HG02870 (cell line): ENCODE measurements at regions not wholly inside any gene's neighbourhood (a gene's known extent, or its start where the extent isn't known, plus 50 kb on each side); places are given as distances from the start of the nearest gene placed in this dataset.

Experiments used
- ATAC-seq: cut with Tn5 transposase; IDR thresholded peaks from one replicate; pipeline ENCODE4 v1.9.1; 2021; ENCODE audit warnings: mild to moderate bottlenecking, moderate library complexity; ENCODE audit not compliant: unreplicated experiment

DNA sequence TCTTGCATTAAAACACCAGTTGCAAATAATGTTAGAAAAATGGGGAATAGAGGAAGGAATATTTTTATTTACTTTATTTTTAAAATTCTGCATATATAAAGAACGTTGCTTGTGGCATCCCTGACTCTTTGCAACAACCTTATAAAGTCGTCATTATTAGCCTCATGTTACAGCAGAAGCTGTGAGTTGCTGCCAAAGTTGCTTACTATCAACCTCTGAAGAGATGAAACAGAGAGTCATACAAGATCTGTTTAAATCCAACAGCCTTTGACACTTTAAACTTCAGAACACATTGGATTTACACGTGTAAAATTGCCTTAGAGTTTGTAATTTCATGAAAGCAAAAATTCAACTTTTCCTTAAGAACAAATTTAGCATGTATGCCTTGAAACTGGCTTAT lies 221.9 kb downstream of the MRPL39 start:
- no peak for ATAC-seq

DNA sequence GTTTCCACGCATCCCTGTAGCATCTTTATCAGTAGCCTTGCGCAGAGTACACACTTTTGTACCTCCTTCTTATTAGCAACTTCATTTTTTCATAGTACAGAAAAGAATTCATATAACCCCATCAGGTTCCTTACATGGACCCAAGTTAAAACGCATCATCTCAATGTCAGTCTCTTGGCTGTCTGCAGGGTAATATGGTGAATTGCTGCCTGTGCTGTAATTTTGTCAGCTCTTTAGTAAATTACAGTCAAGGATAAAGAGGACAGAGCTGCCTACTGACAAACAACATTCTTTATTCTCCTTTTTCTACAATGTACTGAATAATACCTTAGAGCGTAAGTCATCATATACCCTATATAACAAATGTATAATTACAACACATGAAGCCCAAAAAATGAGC lies 222.5 kb downstream of the MRPL39 start:
- ATAC-seq = no peak

DNA sequence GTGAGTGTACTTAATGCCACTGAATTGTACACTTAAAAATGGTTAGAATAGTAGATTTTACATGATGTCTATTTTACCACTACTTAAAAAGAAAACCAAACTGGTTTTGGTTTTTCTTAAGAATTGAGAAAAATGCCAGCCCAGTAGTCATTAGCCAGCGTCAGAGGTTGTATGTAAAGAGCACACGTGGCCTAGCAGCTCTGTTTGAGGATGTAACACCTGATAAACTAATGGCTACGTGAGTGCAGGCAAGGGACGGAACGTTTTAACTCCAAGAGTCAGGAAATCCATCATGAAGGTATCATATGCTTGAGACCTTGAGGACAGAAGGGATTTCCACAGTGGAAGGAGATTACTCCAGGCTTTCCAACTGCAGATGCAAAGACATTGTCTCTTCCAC lies 223.7 kb downstream of the MRPL39 start:
- no peak for ATAC-seq

DNA sequence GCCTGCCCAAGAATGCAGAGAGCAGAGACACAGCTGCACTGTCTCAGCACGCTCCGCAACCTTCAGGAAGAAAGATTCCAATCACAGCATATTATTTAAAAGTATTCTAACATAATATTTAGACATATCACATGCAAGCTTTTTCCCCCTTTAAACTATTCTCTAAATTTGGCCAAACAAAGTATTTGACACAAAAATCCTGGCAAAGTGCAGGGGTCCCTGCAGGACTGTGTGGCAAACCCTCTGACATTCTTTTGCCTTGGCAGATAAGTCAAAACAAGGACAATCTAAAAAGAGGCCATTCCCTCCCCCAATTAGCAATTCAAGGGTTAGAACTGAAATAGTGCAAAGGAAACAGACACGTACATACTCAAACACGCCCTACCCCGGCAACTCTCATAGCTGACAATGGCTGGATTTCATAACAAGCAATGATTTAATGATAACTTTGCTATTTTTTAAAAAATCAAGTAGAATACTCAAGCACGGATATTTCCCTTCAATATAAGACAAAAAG lies 225.3 kb downstream of the MRPL39 start:
- no peak for ATAC-seq

DNA sequence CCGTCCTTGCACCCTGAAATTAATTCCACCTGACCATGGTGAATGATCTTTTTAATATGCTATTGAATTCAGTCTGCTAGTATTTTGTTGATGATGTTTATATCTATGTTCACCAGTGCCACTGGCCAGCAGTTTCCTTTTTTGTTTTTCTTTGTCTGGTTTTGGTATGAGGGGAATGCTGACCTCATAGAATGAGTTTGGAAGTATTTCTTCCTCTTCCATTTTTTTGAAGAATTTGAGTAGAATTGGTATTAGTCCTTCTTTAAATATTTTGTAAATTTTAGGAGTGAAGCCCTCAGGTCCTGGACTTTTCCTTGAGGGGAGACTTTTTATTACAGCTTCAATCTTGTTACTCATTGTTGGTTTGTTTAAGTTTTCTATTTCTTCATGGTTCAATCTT lies 231.6 kb downstream of the MRPL39 start:
- ATAC-seq = no peak

DNA sequence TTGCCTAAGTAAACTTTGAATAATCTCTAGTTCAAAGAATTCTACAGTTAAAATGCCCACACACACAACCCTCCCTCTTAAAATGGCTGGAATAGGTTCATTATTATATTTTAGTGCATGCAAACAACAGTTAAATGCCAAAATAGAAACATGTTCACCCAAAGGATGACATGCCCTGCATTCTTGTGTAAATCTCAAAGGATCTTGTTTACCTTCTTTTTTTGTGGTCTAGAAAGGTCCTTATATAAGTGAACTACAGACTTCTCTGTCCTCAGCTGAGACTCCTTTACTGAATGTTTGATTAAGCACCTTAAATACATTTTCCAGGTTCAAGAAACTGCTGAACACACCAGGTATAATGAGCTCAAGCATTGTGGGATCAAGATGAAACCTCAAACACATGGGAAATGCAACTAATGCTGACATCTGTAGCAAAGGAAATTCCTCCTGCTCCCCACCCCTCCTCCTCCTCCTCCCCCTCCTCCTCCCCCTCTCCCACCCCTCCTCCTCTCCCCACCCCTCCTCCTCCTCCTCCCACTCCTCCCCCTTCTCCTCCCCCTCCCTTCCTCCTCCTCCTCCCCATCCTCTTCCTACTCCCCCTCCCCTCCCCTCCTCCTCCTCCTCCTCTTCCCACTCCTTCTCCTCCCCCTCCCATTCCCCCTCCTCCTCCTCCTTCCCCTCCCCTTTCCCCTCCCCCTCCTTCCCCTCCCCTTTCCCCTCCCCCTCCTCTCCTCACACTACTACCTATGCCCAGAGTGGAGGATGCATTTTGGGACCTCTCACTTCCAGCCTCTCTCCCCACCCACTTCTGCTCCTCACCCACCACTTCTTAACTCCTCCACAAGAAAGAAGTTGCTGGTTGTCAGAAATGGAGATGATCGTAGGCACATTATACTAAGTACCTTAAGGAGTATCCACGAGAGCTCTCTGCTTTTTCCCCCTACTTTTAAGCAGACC lies 233.9 kb downstream of the MRPL39 start:
- no peak for ATAC-seq

DNA sequence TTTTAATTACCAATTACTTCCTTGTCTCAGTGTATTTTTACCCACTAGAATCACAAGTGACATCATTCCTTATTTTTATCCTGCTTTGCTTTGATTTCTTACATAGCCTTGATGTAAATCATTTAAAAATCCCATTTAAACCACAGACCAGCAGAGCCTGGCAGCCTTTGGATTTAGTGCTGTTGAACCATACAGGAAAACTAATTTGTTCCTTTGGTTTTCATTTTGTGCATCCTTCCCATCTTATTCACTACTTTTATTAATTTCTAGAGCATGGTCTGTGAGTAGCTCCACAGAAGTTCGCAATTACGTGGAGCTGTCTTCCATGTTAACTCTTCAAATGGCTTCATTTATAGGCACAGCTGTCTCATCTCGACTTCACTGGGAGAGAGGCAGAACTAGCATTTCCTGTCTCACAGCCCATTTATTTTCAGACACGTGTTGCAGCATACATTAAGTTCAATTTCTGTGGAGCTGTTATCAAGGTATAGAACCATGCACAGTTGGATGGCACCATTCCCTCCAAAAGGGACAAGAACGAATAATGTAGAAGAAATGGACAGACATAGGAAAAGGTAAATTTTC lies 235.3 kb downstream of the MRPL39 start:
- ATAC-seq = no peak

DNA sequence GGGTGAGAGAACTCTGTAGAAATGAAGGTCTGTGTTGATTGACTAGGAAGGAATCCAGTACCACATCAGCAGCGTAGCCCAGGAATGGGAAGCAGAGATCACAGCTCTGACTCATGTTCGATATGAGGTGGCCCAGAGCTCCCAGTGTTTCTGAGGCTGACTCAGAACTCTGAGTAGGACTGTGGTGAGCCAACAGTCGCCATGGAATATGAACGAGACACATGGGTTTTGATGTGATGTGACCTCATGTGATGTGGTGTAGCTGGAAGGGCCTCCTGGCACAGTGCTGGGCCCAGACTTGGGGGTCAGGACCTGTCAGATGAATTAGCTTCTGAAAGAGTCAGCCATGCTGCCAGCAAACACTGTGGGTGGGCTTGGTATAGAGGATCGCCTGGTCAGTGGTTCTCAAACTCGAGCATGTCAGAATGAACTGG lies 237.0 kb downstream of the MRPL39 start:
- no peak for ATAC-seq

DNA sequence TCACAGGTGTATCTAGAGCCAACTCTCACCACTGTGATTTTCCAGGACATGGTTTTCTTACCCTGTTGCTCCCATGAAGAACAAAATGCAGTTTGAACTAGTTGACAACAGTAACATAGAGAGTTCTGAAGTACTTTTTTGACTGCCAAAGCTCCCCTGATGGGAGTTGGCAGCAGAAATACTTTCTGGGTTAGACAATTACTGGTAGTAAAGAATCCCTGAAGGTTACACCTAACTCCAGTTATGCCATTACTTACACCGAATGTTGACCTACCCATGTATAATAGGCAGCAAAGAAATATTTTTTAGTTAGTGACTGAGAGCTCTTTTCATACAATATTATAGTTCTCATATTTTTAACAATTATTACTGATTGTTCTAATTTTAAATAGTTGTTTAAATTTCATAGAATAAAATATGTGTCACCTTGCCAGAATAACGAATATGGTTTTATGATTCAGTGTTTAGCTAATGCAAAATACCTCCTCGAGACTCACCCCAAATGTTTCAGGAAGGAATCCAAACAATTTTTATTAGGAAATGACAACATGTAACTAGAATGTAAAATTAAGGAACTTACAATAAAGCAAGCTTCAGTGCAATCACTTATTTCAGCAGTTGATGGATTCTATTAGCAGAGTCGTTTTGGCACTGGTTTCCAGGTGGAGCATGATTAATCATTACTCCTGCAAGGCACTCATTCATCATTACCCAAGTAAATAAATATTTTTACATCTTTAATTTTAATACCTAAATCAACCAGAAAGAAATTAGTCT lies 237.6 kb downstream of the MRPL39 start:
- ATAC-seq = no peak

DNA sequence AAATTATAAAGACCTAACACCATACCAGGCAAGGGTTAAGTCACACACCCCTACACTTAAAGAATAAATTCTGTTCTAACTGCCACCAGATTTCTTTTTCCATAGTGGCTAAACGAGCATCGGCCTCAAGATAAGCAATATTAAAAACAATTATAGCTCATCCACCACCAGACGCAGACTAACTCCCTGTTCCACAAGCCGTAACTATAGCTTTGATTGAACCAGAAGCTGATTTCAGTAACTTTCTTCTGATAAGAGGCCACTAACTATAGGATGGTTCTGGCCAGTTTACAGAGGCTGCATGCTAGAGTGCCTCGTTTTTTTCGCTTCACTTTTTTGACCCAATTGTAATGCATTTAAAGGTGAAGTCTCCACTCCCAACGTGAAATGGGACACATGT lies 238.8 kb downstream of the MRPL39 start:
- no peak for ATAC-seq

DNA sequence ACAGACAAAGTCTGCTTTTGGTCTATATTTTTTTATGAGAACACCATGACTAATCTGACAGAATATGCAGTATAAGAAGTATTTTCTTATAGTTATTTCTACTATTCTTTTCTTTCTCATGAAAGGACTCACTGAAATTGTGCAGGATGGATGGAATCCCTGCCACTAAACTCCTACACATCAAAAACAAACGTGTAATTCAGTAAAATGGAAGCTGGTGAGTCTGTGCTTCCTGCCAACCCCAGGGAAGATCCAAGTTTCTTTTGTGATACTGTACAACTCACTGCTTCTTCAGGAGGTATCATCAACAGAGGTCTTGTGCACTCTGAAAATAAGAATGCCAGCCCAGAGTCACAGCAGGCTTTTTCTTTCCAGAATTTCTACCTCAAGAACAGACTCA lies 241.2 kb downstream of the MRPL39 start:
- no peak for ATAC-seq

DNA sequence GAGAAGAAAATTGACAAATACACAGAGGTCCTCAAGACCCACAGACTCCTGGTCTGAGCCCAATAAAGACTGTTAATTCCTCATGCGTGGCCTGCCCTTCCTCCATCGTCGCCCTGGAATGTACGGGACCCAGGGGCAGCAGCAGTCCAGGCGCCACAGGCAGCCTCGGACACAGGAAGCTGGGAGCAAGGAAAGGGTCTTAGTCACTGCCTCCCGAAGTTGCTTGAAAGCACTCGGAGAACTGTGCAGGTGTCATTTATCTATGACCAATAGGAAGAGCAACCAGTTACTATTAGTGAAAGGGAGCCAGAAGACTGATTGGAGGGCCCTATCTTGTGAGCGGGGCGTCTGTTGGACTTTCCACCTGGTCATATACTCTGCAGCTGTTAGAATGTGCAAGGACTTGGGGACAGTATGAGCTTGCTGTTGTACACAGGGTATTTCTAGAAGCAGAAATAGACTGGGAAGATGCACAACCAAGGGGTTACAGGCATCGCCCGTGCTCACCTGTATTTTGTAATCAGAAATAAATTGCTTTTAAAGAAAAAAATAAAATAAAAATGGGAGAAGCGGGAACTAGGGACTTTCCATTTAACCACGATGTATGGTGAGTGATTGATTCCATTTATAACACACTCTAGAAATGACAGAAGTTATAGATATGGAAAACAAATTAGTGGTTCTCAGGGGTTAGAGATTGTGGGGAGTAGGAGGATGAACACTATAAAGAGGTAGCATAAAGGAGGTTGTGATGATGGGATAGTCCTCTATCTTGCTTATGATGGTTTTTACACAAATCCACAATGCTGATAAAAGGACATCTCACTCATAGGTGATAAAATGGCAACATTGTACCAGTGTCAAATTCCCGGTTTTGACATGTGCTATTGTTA lies 244.7 kb downstream of the MRPL39 start:
- no peak for ATAC-seq

DNA sequence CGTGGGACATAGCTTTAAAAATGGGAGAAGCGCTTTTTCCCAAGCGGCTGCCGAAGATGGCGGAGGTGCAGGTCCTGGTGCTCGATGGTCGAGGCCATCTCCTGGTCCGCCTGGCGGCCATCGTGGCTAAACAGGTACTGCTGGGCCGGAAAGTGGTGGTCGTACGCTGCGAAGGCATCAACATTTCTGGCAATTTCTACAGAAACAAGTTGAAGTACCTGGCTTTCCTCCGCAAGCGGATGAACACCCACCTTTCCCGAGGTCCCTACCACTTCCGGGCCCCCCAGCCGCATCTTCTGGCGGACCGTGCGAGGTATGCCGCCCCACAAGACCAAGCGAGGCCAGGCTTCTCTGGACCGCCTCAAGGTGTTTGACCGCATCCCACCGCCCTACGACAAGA lies 245.5 kb downstream of the MRPL39 start:
- ATAC-seq = no peak

DNA sequence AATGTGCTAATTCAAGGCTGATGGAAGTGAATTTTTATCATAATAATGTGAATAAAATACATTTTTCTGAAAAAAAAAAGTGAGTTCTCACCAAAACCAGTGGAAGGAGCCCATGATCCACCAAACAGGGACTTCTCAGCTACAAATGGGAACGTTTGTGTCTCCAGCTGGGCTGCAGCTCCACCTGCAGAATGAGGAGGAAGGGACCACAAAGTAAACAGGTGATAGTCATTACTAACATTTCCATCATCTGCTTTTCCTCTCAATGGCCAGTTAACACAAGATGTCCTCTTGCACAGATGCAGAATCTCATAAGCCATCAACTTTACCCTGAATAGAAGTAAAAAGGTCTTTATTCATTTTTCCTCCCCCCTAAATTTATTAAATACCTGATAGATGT lies 246.2 kb downstream of the MRPL39 start:
- no peak for ATAC-seq

DNA sequence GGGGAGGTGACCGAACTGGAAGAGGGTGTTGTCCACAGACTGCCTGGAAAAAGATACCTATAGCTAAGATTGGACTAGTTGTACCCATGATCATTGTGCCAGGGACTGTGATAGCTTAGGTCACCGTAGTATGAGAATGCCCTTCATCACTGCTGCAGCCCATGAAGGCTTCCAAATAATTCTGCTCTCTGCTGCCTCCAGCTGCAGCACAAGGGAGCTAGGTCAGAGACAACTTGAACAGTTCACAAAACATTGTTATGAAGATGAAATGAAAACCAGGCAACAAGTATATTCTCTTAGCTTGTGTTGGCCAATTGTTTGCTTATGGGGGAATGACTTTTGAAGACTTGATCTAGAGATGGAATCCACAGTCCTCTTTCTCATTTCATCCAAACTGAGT lies 246.7 kb downstream of the MRPL39 start:
- no peak for ATAC-seq

DNA sequence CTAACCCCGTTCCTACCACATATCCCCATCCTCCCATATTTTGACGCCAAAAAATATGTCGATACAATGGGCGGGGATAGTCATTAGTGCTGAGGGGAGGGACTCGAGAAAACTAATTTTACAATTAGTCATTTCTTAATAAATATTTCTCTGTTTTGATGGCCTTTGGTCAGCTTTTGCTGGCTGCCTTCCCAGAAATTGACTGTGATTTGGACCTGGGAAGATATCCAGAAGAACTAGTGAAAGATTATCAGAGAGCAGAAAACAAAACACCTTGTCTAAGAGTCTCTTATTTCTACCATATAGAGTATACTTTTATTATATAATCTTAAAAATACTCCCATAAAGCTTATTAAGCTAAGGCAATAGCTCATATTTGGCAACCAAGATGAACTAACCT lies 247.6 kb downstream of the MRPL39 start:
- no peak for ATAC-seq

DNA sequence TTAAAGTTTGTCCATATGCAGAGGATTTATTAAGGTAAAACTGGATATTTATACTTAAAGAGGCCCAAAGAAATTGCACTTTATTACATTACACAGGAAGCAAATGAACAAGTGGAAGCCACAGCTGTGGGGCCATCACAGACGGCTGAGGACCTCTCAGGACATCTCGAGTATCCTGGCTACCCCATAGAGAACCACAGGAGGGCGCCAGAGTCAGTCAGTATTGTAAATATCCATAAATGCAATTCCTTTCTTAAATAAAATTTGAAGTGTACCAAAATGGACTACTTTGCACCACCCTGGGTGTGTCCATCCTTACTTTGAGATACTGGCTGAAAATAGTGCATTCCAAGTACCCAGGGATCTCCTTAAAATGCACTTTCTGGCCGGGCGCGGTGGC lies 257.2 kb downstream of the MRPL39 start:
- no peak for ATAC-seq

DNA sequence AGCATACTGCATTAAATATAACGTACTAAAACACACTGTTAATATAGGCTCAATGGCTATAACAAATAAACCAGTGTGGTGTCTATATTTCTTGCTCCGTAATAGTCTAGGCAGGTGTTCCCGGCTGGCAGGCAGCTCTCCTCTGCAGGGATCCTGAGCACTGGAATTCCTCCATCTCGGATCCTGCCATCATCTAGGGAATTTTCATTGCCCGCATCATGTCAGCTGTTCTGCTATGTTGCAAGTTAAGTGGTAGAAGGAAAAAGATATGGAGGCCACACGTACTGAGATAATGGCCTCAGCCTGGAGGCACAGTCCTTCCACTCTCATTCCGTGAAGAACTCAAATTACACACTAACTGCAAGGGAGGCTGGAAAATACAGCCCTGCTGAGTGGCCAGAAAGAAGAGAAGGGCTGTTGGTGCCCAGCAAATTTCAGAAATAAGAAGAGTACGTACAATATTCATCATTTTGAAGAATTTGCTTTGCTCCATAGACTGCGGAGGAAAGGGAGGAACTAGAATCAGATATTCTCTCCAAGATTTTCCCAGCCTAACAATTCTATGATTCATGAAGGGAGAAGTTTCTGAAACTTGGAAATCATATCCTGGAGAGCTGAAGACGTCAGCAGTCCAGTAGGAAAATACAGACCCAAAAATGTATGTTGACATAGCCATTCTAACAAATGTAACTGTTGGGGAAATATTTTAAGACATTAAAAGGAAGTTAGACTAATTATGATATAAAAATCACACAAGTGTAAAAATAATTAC lies 263.3 kb downstream of the MRPL39 start:
- no peak for ATAC-seq

DNA sequence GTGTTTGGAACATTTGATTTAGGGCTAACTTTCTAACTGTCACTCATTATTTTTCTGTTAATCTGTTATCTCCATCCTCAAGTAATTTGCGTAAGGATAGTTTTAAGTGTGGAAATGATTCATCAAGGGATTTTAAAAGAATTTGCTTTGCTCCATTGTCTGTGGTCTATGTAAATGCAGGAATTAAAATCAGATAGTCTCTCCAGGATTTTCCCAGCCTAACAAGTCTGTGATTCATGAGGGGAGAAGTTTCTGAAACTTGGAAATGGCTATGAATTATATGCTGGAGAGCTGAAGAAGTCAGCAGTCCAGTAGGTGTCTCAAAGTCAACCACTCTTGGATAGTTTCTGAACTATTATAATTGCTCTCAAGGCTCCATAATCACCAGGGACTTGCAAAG lies 264.5 kb downstream of the MRPL39 start:
- ATAC-seq = no peak

DNA sequence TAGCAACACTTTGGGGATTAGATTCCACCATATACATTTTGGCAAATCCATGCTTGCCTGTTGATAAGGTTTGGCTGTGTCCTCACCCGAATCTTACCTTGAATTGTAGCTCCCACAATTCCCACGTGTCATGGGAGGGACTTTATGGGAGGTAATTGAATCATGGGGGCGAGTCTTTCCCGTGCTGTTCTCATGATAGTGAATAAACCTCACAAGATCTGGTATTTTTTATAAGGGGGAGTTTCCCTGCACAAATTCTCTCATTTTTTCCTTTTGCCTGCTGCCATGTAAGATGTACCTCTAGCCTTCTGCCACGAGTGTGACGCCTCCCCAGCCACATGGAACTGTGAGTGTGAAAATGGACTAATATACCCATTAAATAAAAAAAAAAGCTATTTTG lies 265.3 kb downstream of the MRPL39 start:
- ATAC-seq = no peak
